Natural killer cell (primary cell): ENCODE measurements at regions not wholly inside any gene's neighbourhood (a gene's known extent, or its start where the extent isn't known, plus 50 kb on each side); places are given as distances from the start of the nearest gene placed in this dataset.

ENCODE experiments used
- ATAC-seq, 3 donors: fragments of 150-1000 bp in 2 of 3; fragments of 200-7000 bp in 1 of 3; cut with Tn5 transposase; 1 replicate in 1 of 3; 2 replicates in 2 of 3; pipeline ENCODE4 v1.10.0; 2021; ENCODE audit warnings: mild to moderate bottlenecking in 2 of 3, moderate library complexity in 2 of 3
- DNase-seq, 2 donors: peaks; one replicate each; pipeline versions ENCODE4 v3.0.0 to v3.0.0-alpha.2; 2013 to 2021; ENCODE audit warnings: mixed read lengths in 1 of 2
- H3K27ac ChIP-seq: one replicate; pipeline ENCODE4 v1.5.1; 2013; ENCODE audit warnings: mild to moderate bottlenecking, low read length
- H3K27me3 ChIP-seq: one replicate; pipeline ENCODE4 v1.6.1; 2013; ENCODE audit warnings: low read length; ENCODE audit not compliant: control insufficient read depth, insufficient read depth
- H3K36me3 ChIP-seq: one replicate; pipeline ENCODE4 v1.6.1; 2013; ENCODE audit warnings: low read length; ENCODE audit not compliant: control insufficient read depth, insufficient read depth
- H3K4me1 ChIP-seq: one replicate; pipeline ENCODE4 v1.6.1; 2013; ENCODE audit warnings: low read length; ENCODE audit not compliant: control insufficient read depth, insufficient read depth
- H3K4me3 ChIP-seq: one replicate; pipeline ENCODE4 v1.5.1; 2013; ENCODE audit warnings: low read length
- H3K9me3 ChIP-seq: one replicate; pipeline ENCODE4 v1.6.1; 2013; ENCODE audit warnings: low read length; ENCODE audit not compliant: control insufficient read depth, insufficient read depth
- H3K27ac Mint-ChIP-seq, 2 donors: one replicate each; pipeline ENCODE4 v1.8.0; 2022; ENCODE audit warnings: mild to moderate bottlenecking in 2 of 2, mixed read lengths in 2 of 2, moderate library complexity in 1 of 2
- H3K27me3 Mint-ChIP-seq, 2 donors: one replicate each; pipeline ENCODE4 v1.8.0; 2022; ENCODE audit warnings: low read depth in 2 of 2, mixed read lengths in 2 of 2
- H3K36me3 Mint-ChIP-seq: one replicate; pipeline ENCODE4 v1.8.0; 2022; ENCODE audit warnings: mixed read lengths
- H3K4me1 Mint-ChIP-seq, 2 donors: one replicate each; pipeline ENCODE4 v1.8.0; 2022; ENCODE audit warnings: mixed read lengths in 2 of 2
- H3K4me3 Mint-ChIP-seq: one replicate; pipeline ENCODE4 v1.8.0; 2022; ENCODE audit warnings: mild to moderate bottlenecking, moderate library complexity, mixed read lengths
- H3K9me3 Mint-ChIP-seq, 2 donors: one replicate each; pipeline ENCODE4 v1.8.0; 2022; ENCODE audit warnings: mixed read lengths in 2 of 2
- WGBS: methylation state at CpG from one replicate; pipeline ENCODE4 v1.1.7; 2013; ENCODE audit warnings: missing lambda C conversion rate; ENCODE audit not compliant: insufficient coverage; 5-methylcytosine and 5-hydroxymethylcytosine counted together
- intact Hi-C: fragments of 100-400 bp; cut with micrococcal nuclease; formaldehyde crosslinking; loops from one replicate; pipeline ENCODE4 v1.14.2; 2022
- TF ChIP-seq, protein P1 (sequence below): fragments of 200-600 bp; IDR thresholded peaks from one replicate; pipeline ENCODE4 v1.8.0; 2022; ENCODE audit warnings: antibody characterized with exemption

DNA sequence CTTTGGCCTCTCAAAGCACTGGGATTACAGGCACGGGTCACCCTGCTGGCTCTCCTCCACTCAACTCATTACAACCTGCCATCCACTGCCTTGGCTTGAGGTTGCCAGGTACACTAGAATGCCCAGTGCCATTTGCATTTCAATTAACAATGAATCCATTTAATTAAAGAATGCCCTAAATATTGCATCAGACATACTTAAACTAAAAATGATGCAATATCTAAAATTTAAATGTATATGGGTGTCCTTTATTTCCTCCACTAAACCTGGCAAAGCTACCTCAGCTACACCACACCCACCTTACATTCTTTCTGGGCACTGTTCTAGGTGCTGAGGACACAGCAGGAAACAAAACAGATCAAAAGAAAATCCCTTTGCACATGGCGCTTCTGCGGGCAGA lies 382.2 kb upstream of the ZFHX3 start:
- Histone ChIP-seq H3K27me3 (no peaks in the 10 kb centered on the region), H3K4me1 (no peaks in the 10 kb centered on the region), H3K27ac (no peak overlapping the region), H3K9me3 (no peaks in the 10 kb centered on the region), H3K36me3 (no peaks in the 10 kb centered on the region), H3K4me3 (no peak overlapping the region)
- TF ChIP-seq, protein P1, sequence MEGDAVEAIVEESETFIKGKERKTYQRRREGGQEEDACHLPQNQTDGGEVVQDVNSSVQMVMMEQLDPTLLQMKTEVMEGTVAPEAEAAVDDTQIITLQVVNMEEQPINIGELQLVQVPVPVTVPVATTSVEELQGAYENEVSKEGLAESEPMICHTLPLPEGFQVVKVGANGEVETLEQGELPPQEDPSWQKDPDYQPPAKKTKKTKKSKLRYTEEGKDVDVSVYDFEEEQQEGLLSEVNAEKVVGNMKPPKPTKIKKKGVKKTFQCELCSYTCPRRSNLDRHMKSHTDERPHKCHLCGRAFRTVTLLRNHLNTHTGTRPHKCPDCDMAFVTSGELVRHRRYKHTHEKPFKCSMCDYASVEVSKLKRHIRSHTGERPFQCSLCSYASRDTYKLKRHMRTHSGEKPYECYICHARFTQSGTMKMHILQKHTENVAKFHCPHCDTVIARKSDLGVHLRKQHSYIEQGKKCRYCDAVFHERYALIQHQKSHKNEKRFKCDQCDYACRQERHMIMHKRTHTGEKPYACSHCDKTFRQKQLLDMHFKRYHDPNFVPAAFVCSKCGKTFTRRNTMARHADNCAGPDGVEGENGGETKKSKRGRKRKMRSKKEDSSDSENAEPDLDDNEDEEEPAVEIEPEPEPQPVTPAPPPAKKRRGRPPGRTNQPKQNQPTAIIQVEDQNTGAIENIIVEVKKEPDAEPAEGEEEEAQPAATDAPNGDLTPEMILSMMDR, result no peak
- Mint-ChIP-seq H3K4me1 (no peaks in the 10 kb centered on the region), H3K9me3 (no peaks in the 10 kb centered on the region), H3K27ac (no peak overlapping the region), H3K27me3 (no peaks in the 10 kb centered on the region), H3K36me3 (no peaks in the 10 kb centered on the region), H3K4me3 (no peak overlapping the region)
- DNase-seq, result no peak
- 94% methylated on average over 3 of the region's 3 CpGs for WGBS
- ATAC-seq, result no peak
- intact Hi-C loops, result no loop called here

DNA sequence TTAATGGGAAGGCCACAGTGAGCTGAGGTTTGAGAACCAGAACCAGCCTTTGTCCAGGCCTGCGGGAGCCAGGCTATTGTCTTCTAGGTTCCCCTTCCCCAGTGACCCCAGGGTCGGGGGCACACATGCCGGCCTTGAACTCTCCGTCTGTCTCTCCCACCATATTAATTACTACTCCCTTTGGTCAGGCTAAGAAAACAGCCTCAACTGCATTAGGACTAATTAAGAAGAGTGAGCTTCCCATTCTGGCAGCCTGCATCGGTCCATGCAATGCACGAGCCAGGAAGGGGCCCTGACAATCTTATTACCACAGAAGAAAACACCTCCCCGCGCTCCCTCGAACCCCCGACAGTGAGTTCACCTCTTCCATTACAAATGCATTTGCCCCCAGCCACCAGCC lies 380.2 kb upstream of the ZFHX3 start:
- ATAC-seq (no peak), DNase-seq (no peak)
- intact Hi-C loops, result no loop called here
- TF ChIP-seq, protein P1, result no peak
- Mint-ChIP-seq H3K36me3 (no peaks in the 10 kb centered on the region), H3K27ac (no peak overlapping the region), H3K4me1 (no peaks in the 10 kb centered on the region), H3K27me3 (no peaks in the 10 kb centered on the region), H3K9me3 (no peaks in the 10 kb centered on the region), H3K4me3 (no peak overlapping the region)
- 86% methylated on average over 10 of the region's 10 CpGs for WGBS
- Histone ChIP-seq H3K4me1 (no peaks in the 10 kb centered on the region), H3K36me3 (no peaks in the 10 kb centered on the region), H3K27me3 (no peaks in the 10 kb centered on the region), H3K27ac (no peak overlapping the region), H3K9me3 (no peaks in the 10 kb centered on the region), H3K4me3 (no peak overlapping the region)

DNA sequence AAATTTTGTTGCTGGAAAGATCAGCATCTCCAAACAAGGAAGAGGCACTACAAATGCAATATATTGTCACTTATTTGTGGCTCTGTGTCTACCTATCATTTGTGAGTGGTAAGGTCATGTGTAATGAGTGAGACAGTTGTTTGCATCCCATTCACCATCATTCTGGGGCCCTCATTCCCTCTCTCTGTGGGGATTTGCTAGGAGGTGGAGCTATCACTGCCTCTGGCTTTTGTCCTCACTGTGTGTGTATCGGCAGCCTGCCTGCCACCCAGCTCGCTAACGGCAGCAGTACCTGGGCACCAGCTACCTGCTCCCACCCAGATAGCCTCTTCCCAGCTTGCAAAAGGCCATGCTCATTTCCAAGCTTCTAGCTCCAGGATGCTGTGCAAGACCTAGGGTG lies 379.2 kb upstream of the ZFHX3 start:
- no peak overlapping the region for H3K27ac Mint-ChIP-seq
- DNase-seq, result no peak
- H3K9me3 Mint-ChIP-seq, result no peaks in the 10 kb centered on the region
- no peak overlapping the region for H3K4me3 ChIP-seq
- H3K4me3 Mint-ChIP-seq, result no peak overlapping the region
- no peaks in the 10 kb centered on the region for H3K4me1 Mint-ChIP-seq
- H3K9me3 ChIP-seq, result no peaks in the 10 kb centered on the region
- no peaks in the 10 kb centered on the region for H3K36me3 Mint-ChIP-seq
- intact Hi-C loops, result no loop called here
- no peaks in the 10 kb centered on the region for H3K27me3 ChIP-seq
- ATAC-seq, result no peak
- H3K27me3 Mint-ChIP-seq, result peaks cover 0 to 4% of the 10 kb centered on the region in 2 donors
- TF ChIP-seq, protein P1, result no peak
- H3K4me1 ChIP-seq, result no peaks in the 10 kb centered on the region
- no peak overlapping the region for H3K27ac ChIP-seq
- no peaks in the 10 kb centered on the region for H3K36me3 ChIP-seq
- WGBS, result 96% methylated on average over 3 of the region's 3 CpGs

DNA sequence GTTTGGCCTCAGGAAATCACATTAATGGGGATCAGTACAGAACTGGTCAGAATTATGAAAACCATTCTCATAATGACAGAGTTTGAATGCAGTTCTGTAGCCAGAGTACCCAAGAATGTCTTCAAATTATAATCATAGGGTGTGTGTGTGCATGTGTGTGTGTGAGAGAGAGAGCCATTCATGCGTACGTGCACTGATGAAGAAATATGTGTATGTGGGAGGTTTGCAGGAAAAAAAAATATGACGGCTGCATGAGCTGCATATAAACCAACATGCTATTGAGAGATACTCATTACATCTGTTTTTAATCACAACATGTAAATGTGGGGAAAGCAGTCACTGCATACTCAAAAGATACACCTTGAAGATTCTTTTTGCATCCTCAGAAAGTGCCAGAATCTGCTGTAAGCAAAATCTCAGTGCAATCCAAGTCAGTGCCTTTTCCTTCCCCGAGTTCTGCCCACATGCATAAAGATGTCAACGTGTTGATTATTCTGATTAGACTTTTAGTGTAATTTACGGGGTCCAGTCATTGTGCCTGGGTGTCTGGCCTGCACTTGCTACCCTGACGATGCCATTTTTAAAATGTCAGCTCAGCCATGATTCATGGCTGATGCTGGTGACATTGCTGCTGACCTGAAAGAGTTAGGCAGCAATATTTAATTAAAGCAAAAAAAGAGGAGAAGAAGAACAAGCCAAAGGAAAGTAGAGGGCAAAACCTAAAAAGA lies 378.7 kb upstream of the ZFHX3 start:
- Histone ChIP-seq H3K36me3 (no peaks in the 10 kb centered on the region), H3K27me3 (no peaks in the 10 kb centered on the region), H3K9me3 (no peaks in the 10 kb centered on the region), H3K27ac (no peak overlapping the region), H3K4me3 (no peak overlapping the region), H3K4me1 (no peaks in the 10 kb centered on the region)
- no peaks in the 10 kb centered on the region for H3K36me3 Mint-ChIP-seq
- H3K4me3 Mint-ChIP-seq, result no peak overlapping the region
- ATAC-seq (no peak), DNase-seq (no peak)
- TF ChIP-seq, protein P1, result no peak
- 57% methylated on average over 6 of the region's 7 CpGs for WGBS
- peaks cover 0 to 4% of the 10 kb centered on the region in 2 donors for H3K27me3 Mint-ChIP-seq
- H3K4me1 Mint-ChIP-seq, result no peaks in the 10 kb centered on the region
- no peaks in the 10 kb centered on the region for H3K9me3 Mint-ChIP-seq
- H3K27ac Mint-ChIP-seq, result no peak overlapping the region
- intact Hi-C loops, result no loop called here
